ENCODE measurements at regions not wholly inside any gene's neighbourhood (a gene's known extent, or its start where the extent isn't known, plus 50 kb on each side); places are given as distances from the start of the nearest gene placed in this dataset.

DNA sequence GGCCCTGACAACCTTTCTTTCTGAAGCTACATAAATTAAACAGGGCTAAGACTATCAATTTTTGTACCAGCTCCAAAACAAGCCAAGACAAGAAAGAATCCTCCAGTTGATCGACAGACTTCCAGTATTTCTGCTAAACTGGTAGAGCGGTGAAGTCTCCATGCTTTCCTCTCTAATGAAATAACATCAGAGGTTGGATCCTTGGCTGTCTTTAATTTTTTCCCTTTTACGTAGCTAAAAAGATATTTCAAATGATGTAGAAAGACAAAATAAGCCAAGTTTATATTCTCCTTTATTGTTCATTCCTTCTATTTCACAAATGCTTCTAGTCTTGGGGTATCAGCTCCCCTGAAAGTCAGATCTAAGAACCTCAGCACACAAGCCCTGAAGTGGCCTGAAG is 434.9 kb downstream of the NFIB start:
- H3K27ac ChIP-seq (replicated peaks in 1 of 4): no peak overlapping the region
- intact Hi-C loops (cut with DNase I): no loop called here
- WGBS: 87% methylated on average over 3 of the region's 3 CpGs

DNA sequence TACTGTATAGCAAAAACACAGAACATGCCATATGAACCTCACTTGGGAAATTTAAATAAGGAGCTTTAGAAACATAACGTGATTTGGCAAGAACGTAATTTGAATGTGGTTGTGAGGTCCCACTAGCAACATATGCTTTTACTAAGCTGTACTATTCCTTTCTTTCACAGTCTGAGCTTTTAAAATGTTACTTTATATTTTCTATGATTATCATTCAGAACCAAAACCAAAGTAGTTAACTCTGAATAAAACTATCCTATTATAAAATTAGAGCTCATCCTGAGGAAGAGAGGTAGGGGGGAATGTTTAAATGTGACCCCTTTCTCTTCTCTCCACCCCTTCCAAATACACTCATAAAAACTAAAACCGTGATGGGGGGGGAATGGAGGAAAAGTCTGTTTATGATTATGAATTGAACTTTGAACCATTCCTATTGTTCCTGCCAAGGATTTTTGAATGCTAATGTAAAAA is 435.7 kb downstream of the NFIB start:
- 78% methylated on average over 3 of the region's 3 CpGs for WGBS
- intact Hi-C loops (cut with DNase I): no loop called here
- H3K4me1 ChIP-seq: no peaks in the 10 kb centered on the region
- no peaks in the 10 kb centered on the region for H3K36me3 ChIP-seq
- peaks cover 0 to 11% (median 0%) of the 10 kb centered on the region in 4 donors for H3K9me3 ChIP-seq
- TF ChIP-seq, protein P1, sequence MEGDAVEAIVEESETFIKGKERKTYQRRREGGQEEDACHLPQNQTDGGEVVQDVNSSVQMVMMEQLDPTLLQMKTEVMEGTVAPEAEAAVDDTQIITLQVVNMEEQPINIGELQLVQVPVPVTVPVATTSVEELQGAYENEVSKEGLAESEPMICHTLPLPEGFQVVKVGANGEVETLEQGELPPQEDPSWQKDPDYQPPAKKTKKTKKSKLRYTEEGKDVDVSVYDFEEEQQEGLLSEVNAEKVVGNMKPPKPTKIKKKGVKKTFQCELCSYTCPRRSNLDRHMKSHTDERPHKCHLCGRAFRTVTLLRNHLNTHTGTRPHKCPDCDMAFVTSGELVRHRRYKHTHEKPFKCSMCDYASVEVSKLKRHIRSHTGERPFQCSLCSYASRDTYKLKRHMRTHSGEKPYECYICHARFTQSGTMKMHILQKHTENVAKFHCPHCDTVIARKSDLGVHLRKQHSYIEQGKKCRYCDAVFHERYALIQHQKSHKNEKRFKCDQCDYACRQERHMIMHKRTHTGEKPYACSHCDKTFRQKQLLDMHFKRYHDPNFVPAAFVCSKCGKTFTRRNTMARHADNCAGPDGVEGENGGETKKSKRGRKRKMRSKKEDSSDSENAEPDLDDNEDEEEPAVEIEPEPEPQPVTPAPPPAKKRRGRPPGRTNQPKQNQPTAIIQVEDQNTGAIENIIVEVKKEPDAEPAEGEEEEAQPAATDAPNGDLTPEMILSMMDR (IDR thresholded peaks at IDR 0.05): no peak
- TF ChIP-seq EP300 (IDR thresholded peaks at IDR 0.05): no peak
- TF ChIP-seq POLR2AphosphoS5 (IDR thresholded peaks at IDR 0.05): no peak
- TF ChIP-seq POLR2A (IDR thresholded peaks at IDR 0.05; ENCODE audit: low read depth): no peak
- H3K4me3 ChIP-seq: no peak overlapping the region
- no peak overlapping the region for H3K27ac ChIP-seq (replicated peaks in 1 of 4)
- no peak for DNase-seq (ENCODE audit: extremely low spot score)
- no peaks in the 10 kb centered on the region for H3K27me3 ChIP-seq

More for the DNA sequence above, 434.9 kb downstream of the NFIB start:
- Histone ChIP-seq H3K4me3 (no peak overlapping the region), H3K36me3 (no peaks in the 10 kb centered on the region), H3K27me3 (no peaks in the 10 kb centered on the region), H3K4me1 (no peaks in the 10 kb centered on the region), H3K9me3 (peaks cover 0 to 11% (median 0%) of the 10 kb centered on the region in 4 donors)
- no peak for DNase-seq (ENCODE audit: extremely low spot score)
- TF ChIP-seq EP300 (IDR thresholded peaks at IDR 0.05): no peak
- TF ChIP-seq POLR2AphosphoS5 (IDR thresholded peaks at IDR 0.05): no peak
- TF ChIP-seq, protein P1 (IDR thresholded peaks at IDR 0.05): no peak

- Histone ChIP-seq H3K27me3 (no peaks in the 10 kb centered on the region), H3K4me1 (no peaks in the 10 kb centered on the region), H3K36me3 (no peaks in the 10 kb centered on the region), H3K27ac (replicated peaks in 1 of 4) (no peak overlapping the region), H3K4me3 (no peak overlapping the region), H3K9me3 (peaks cover 0 to 11% (median 0%) of the 10 kb centered on the region in 4 donors)
- DNase-seq (ENCODE audit: extremely low spot score): no peak
- TF ChIP-seq POLR2AphosphoS5 (IDR thresholded peaks at IDR 0.05): no peak
- TF ChIP-seq POLR2A (IDR thresholded peaks at IDR 0.05; ENCODE audit: low read depth): no peak
- TF ChIP-seq, protein P1 (IDR thresholded peaks at IDR 0.05): no peak
- no peak for TF ChIP-seq EP300 (IDR thresholded peaks at IDR 0.05)
- intact Hi-C loops (cut with DNase I): no loop called here
- WGBS: 81% methylated on average over 1 of the region's 1 CpG
Observed at GRCh38 chr9:13876741-13877140, 437.2 kb downstream of the NFIB start.

- Histone ChIP-seq H3K27ac (replicated peaks in 1 of 4) (no peak overlapping the region), H3K36me3 (no peaks in the 10 kb centered on the region), H3K4me1 (no peaks in the 10 kb centered on the region), H3K27me3 (no peaks in the 10 kb centered on the region), H3K9me3 (peaks cover 0 to 11% (median 0%) of the 10 kb centered on the region in 4 donors), H3K4me3 (no peak overlapping the region)
- intact Hi-C loops (cut with DNase I): no loop called here
- no peak for DNase-seq (ENCODE audit: extremely low spot score)
- no peak for TF ChIP-seq EP300 (IDR thresholded peaks at IDR 0.05)
- TF ChIP-seq, protein P1 (IDR thresholded peaks at IDR 0.05): no peak
- TF ChIP-seq POLR2AphosphoS5 (IDR thresholded peaks at IDR 0.05): no peak
- TF ChIP-seq POLR2A (IDR thresholded peaks at IDR 0.05; ENCODE audit: low read depth): no peak
- WGBS: 96% methylated on average over 3 of the region's 3 CpGs
Observed at GRCh38 chr9:13873203-13873602, 440.7 kb downstream of the NFIB start.

- Histone ChIP-seq H3K4me1 (peaks cover 2 to 10% (median 4%) of the 10 kb centered on the region in 4 donors), H3K27ac (replicated peaks in 1 of 4) (no peak overlapping the region), H3K36me3 (no peaks in the 10 kb centered on the region), H3K27me3 (no peaks in the 10 kb centered on the region), H3K4me3 (no peak overlapping the region), H3K9me3 (no peaks in the 10 kb centered on the region)
- no peak for DNase-seq (ENCODE audit: extremely low spot score)
- intact Hi-C loops (cut with DNase I): no loop called here
- TF ChIP-seq, protein P1 (IDR thresholded peaks at IDR 0.05): no peak
- TF ChIP-seq POLR2AphosphoS5 (IDR thresholded peaks at IDR 0.05) (no peak), POLR2A (IDR thresholded peaks at IDR 0.05; ENCODE audit: low read depth) (no peak), EP300 (IDR thresholded peaks at IDR 0.05) (no peak)
- 92% methylated on average over 4 of the region's 4 CpGs for WGBS
Observed at GRCh38 chr9:13868336-13868735, 445.6 kb downstream of the NFIB start.

Measured in esophagus muscularis mucosa (tissue), 4 donors.